CD4-positive, alpha-beta T cell (primary cell): ENCODE measurements at regions not wholly inside any gene's neighbourhood (a gene's known extent, or its start where the extent isn't known, plus 50 kb on each side); places are given as distances from the start of the nearest gene placed in this dataset.

Experiments
- ATAC-seq: fragments of 200-7000 bp; cut with Tn5 transposase; one replicate; pipeline ENCODE4 v1.10.0; 2022; ENCODE audit warnings: mild to moderate bottlenecking; ENCODE audit not compliant: poor library complexity
- CTCF ChIA-PET: fragments of 350-600 bp; sonication (Branson Sonifier 250); formaldehyde crosslinking; loops from one replicate; lab custom pipeline; 2021; ENCODE audit warnings: antibody characterized with exemption, inconsistent platforms; lab: Charles Lee
- POLR2A ChIA-PET: fragments of 350-600 bp; sonication (Branson Sonifier 250); formaldehyde crosslinking; loops from one replicate; lab custom pipeline; 2021; ENCODE audit warnings: antibody characterized with exemption, inconsistent platforms; lab: Charles Lee
- DNase-seq, 14 experiments: peaks; one replicate each; pipeline ENCODE4 v3.0.0-alpha.2; 2013 to 2020; ENCODE audit warnings: mixed read lengths in 2 of 14
- H3K27ac ChIP-seq, 2 donors: one replicate each; pipeline versions ENCODE4 v1.5.1 to v1.7.0; 2013; ENCODE audit warnings: low read length in 2 of 2, low read depth in 1 of 2, mild to moderate bottlenecking in 1 of 2
- H3K27me3 ChIP-seq, 2 experiments: 1 replicate in 1 of 2; 2 replicates in 1 of 2; pipeline versions ENCODE4 v1.6.1 to v1.7.0; 2013; ENCODE audit warnings: low read length in 2 of 2, control low read depth in 1 of 2, mild to moderate bottlenecking in 1 of 2, moderate library complexity in 1 of 2; ENCODE audit not compliant: insufficient read depth in 2 of 2, control insufficient read depth in 1 of 2
- H3K36me3 ChIP-seq: one replicate; pipeline ENCODE4 v1.6.1; 2013; ENCODE audit warnings: low read length, control low read depth; ENCODE audit not compliant: insufficient read depth
- H3K4me1 ChIP-seq: one replicate; pipeline ENCODE4 v1.6.1; 2013; ENCODE audit warnings: low read length, control low read depth; ENCODE audit not compliant: insufficient read depth
- H3K4me3 ChIP-seq: one replicate; pipeline ENCODE4 v1.5.1; 2013; ENCODE audit warnings: mild to moderate bottlenecking, low read length, moderate library complexity
- H3K9me3 ChIP-seq, 2 experiments: 1 replicate in 1 of 2; 2 replicates in 1 of 2; pipeline versions ENCODE4 v1.6.1 to v1.7.0; 2013; ENCODE audit warnings: low read length in 2 of 2, mild to moderate bottlenecking in 2 of 2, control low read depth in 1 of 2, moderate library complexity in 1 of 2; ENCODE audit not compliant: control insufficient read depth in 1 of 2, insufficient read depth in 1 of 2
- H3K27ac Mint-ChIP-seq: one replicate; pipeline ENCODE4 v1.8.0; 2020; ENCODE audit warnings: mixed read lengths
- H3K27me3 Mint-ChIP-seq: one replicate; pipeline ENCODE4 v1.8.0; 2021; ENCODE audit warnings: mixed read lengths
- H3K36me3 Mint-ChIP-seq: one replicate; pipeline ENCODE4 v1.8.0; 2021; ENCODE audit warnings: low read depth, mixed read lengths
- H3K4me1 Mint-ChIP-seq: one replicate; pipeline ENCODE4 v1.8.0; 2021; ENCODE audit warnings: low read depth, mixed read lengths
- H3K4me3 Mint-ChIP-seq: one replicate; pipeline ENCODE4 v1.8.0; 2020; ENCODE audit warnings: mild to moderate bottlenecking, mixed read lengths
- H3K9me3 Mint-ChIP-seq: one replicate; pipeline ENCODE4 v1.8.0; 2020; ENCODE audit warnings: mixed read lengths
- intact Hi-C, 2 experiments: fragments of 100-400 bp; cut with DNase I in 1 of 2; cut with micrococcal nuclease in 1 of 2; formaldehyde crosslinking; loops; one replicate each; pipeline versions ENCODE4 v1.15.1 to v1.9.0; 2023 to 2025; cut with DNase I, micrococcal nuclease
- TF ChIP-seq, protein P1 (sequence below): fragments of 200-600 bp; IDR thresholded peaks from one replicate; pipeline ENCODE4 v1.8.0; 2022; ENCODE audit warnings: antibody characterized with exemption, mild to moderate bottlenecking

DNA sequence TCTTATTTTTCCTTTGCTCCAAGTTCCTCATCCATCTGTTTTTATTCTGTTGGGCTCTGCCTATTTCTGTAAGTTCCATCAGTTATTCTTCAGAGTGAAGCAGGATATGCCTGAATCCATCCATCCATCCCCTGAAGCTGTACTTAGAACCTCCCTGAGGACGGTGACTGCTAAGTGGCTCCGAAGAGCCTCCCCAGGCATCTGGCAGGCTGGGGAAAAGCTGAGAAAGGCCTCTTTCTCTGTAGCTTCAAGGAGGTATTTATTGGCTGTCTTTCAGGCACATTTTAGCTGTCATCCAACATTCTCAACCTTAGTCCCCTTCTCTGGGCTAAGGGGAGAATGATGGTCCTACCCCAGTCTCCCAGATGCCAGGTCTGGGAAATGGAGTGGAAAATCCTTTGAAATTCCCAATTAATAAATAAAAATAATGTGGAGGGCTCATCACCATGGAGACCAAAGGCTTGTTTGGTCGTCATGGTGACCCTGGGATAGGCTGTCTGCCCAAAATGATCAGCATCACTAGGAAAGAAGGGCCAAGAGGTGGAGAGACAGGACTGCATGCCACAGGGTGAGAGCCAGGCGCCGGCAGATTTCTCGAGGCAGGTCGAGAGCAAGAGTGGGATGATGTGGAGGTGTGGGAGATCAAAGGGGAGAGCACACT, 82.0 kb downstream of the UBIAD1 start:
- TF ChIP-seq, protein P1, sequence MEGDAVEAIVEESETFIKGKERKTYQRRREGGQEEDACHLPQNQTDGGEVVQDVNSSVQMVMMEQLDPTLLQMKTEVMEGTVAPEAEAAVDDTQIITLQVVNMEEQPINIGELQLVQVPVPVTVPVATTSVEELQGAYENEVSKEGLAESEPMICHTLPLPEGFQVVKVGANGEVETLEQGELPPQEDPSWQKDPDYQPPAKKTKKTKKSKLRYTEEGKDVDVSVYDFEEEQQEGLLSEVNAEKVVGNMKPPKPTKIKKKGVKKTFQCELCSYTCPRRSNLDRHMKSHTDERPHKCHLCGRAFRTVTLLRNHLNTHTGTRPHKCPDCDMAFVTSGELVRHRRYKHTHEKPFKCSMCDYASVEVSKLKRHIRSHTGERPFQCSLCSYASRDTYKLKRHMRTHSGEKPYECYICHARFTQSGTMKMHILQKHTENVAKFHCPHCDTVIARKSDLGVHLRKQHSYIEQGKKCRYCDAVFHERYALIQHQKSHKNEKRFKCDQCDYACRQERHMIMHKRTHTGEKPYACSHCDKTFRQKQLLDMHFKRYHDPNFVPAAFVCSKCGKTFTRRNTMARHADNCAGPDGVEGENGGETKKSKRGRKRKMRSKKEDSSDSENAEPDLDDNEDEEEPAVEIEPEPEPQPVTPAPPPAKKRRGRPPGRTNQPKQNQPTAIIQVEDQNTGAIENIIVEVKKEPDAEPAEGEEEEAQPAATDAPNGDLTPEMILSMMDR = no peak
- Mint-ChIP-seq H3K9me3 (no peaks in the 10 kb centered on the region), H3K36me3 (no peaks in the 10 kb centered on the region), H3K27me3 (peaks cover 13% of the 10 kb centered on the region), H3K27ac (no peak overlapping the region), H3K4me3 (no peak overlapping the region), H3K4me1 (peaks cover 15% of the 10 kb centered on the region)
- Histone ChIP-seq H3K4me1 (peaks cover 11% of the 10 kb centered on the region), H3K4me3 (no peak overlapping the region), H3K36me3 (no peaks in the 10 kb centered on the region), H3K9me3 (peaks cover 0 to 11% of the 10 kb centered on the region in 2 experiments), H3K27me3 (peaks cover 2 to 7% of the 10 kb centered on the region in 2 experiments), H3K27ac (no peak overlapping the region)
- intact Hi-C loops = no loop called here
- ATAC-seq = no peak
- ChIA-PET POLR2A (interaction anchor here (0.6 kb wide), 1 partner anchor 222 kb away, joined by 3 read pairs; no protein-coding TSS in a partner anchor), CTCF (no interaction called here)
- no peak for DNase-seq

DNA sequence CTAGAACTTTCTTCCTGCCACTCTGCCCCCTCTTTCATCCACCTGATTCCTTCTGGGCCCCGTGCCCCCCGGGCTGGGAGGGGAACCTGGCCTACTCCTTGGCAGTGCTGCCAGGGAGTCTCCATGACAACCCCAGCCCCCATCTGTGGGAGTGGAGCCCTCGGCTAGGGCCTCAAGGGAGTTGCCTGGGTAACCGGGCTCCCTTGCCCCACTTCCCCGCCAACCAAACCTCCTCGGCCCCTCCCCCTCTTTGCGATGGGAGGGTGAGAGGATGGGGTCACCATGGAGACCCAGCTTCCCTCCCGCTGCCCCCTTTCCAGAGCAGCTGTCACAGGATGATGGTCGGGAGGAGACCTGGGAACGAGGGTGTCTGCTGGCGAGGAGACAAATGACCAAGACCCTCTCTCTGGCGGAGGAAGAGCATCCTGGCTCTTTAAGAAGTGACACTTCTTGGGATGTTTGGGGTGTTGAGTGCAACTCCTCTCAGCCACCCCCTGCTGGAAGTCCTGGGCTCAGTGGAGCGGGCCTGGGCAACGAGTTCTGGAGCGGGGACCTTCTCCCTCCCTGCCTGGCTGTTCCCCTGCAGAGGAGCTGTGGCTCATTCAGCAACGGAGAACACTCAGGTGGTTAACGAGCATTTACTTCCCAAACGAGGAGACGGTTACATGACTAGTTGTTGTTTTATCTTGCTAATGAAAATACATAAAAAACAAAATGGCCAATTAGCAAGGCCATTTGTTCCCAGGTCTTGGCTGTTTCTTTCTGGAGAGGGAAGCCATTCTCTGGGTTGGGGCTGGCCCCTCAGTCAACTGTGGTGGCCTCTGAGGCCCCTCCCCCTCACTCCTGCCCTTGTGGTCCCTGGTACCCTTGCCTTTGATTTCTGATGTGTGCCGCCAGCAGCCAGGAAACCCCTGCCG, 82.8 kb downstream of the UBIAD1 start:
- no peak overlapping the region for H3K4me3 Mint-ChIP-seq
- Histone ChIP-seq H3K9me3 (peaks cover 0 to 5% of the 10 kb centered on the region in 2 experiments), H3K36me3 (no peaks in the 10 kb centered on the region), H3K27me3 (peaks cover 2 to 7% of the 10 kb centered on the region in 2 experiments), H3K4me1 (peaks cover 8% of the 10 kb centered on the region), H3K4me3 (no peak overlapping the region), H3K27ac (no peak overlapping the region)
- CTCF ChIA-PET = no interaction called here
- POLR2A ChIA-PET = interaction anchor here (0.6 kb wide), 1 partner anchor 223 kb away, joined by 3 read pairs; no protein-coding TSS in a partner anchor
- peaks cover 9% of the 10 kb centered on the region for H3K4me1 Mint-ChIP-seq
- H3K27me3 Mint-ChIP-seq = peaks cover 13% of the 10 kb centered on the region
- ATAC-seq (no peak), DNase-seq (no peak)
- no peak overlapping the region for H3K27ac Mint-ChIP-seq
- TF ChIP-seq, protein P1 = no peak
- intact Hi-C loops = no loop called here
- H3K36me3 Mint-ChIP-seq = no peaks in the 10 kb centered on the region
- H3K9me3 Mint-ChIP-seq = no peaks in the 10 kb centered on the region

DNA sequence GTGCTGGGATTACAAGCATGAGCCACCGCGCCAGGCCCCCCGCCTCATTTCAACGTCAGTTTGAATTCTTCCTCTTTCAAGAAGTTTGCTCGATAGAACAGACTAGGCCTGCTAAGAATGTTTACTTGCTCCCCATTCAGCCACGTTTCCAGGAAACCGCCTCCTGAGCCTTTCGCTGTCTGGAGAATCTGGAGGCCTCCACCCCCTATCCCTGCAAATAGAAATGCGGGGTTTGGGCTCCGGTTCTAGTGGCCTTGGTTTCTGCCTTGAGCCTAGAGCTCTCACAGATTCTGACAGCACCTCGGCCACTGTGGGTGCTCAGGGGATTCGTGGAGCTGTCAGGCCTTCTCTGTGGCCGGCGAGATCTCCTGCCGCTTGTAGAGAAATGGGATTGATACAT, 84.3 kb downstream of the UBIAD1 start:
- POLR2A ChIA-PET = no interaction called here
- Histone ChIP-seq H3K27me3 (peaks cover 2 to 7% of the 10 kb centered on the region in 2 experiments), H3K9me3 (peaks cover 0 to 5% of the 10 kb centered on the region in 2 experiments), H3K4me1 (peaks cover 8% of the 10 kb centered on the region), H3K27ac (no peak overlapping the region), H3K36me3 (no peaks in the 10 kb centered on the region), H3K4me3 (no peak overlapping the region)
- H3K9me3 Mint-ChIP-seq = no peaks in the 10 kb centered on the region
- intact Hi-C loops = no loop called here
- no peak for ATAC-seq
- peaks cover 13% of the 10 kb centered on the region for H3K27me3 Mint-ChIP-seq
- H3K4me1 Mint-ChIP-seq = peaks cover 9% of the 10 kb centered on the region
- CTCF ChIA-PET = no interaction called here
- no peak overlapping the region for H3K4me3 Mint-ChIP-seq
- no peak overlapping the region for H3K27ac Mint-ChIP-seq
- TF ChIP-seq, protein P1 = no peak
- DNase-seq = no peak
- no peaks in the 10 kb centered on the region for H3K36me3 Mint-ChIP-seq
